Endothelial cell of umbilical vein (primary cell): ENCODE measurements at regions not wholly inside any gene's neighbourhood (a gene's known extent, or its start where the extent isn't known, plus 50 kb on each side); places are given as distances from the start of the nearest gene placed in this dataset.

ENCODE experiments used
- BruUV-seq: library from RNA; stranded (reverse); fragments of 400-500 nt; replicated peaks from 2 replicates; lab custom pipeline; 2021; lab: Mats Ljungman, UMichigan
- CTCF ChIA-PET: fragments of 300-600, 350-600 bp; sonication (Branson Sonifier 250); formaldehyde crosslinking; loops from one replicate; lab custom pipeline; 2021; ENCODE audit warnings: antibody characterized with exemption, inconsistent platforms; lab: Charles Lee
- POLR2A ChIA-PET: fragments of 300-600, 350-600 bp; sonication (Branson Sonifier 250); formaldehyde crosslinking; loops from one replicate; lab custom pipeline; 2021; ENCODE audit warnings: antibody characterized with exemption, inconsistent platforms; lab: Charles Lee
- DNase-seq: peaks from one replicate; pipeline ENCODE4 v3.0.0-alpha.2; 2011; ENCODE audit warnings: low read depth, low spot score
- FAIRE-seq: peaks from 2 replicates; lab custom pipeline; 2011; peaks lifted over from hg19 to GRCh38; lab: Jason Lieb, UNC
- H2AFZ ChIP-seq: 2 replicates; pipeline ENCODE4 v1.6.0; 2012; ENCODE audit warnings: low read depth, low read length, control low read depth, inconsistent platforms
- H3K27ac ChIP-seq: 2 replicates; pipeline ENCODE4 v1.5.1; 2011; ENCODE audit warnings: low read depth, mild to moderate bottlenecking, control low read depth, low read length, moderate library complexity; ENCODE audit not compliant: insufficient read depth
- H3K27me3 ChIP-seq, 2 experiments: 2 replicates each; pipeline versions ENCODE4 v1.6.0 to v1.6.1; 2011; ENCODE audit warnings: low read length in 2 of 2, mixed read lengths in 1 of 2; ENCODE audit not compliant: control insufficient read depth in 2 of 2, insufficient read depth in 2 of 2
- H3K36me3 ChIP-seq, 2 experiments: 2 replicates in 1 of 2; 3 replicates in 1 of 2; pipeline ENCODE4 v1.5.1; 2011; ENCODE audit warnings: low read length in 2 of 2, mild to moderate bottlenecking in 1 of 2, moderate library complexity in 1 of 2; ENCODE audit not compliant: control insufficient read depth in 2 of 2, insufficient read depth in 2 of 2; ENCODE audit errors: extremely low read depth in 1 of 2
- H3K4me1 ChIP-seq: 3 replicates; pipeline ENCODE4 v1.5.1; 2011; ENCODE audit warnings: mild to moderate bottlenecking, low read length; ENCODE audit not compliant: control insufficient read depth, insufficient read depth; ENCODE audit errors: extremely low read depth
- H3K4me2 ChIP-seq: 2 replicates; pipeline ENCODE4 v1.6.1; 2011; ENCODE audit warnings: low read length, control low read depth, mixed read lengths; ENCODE audit not compliant: insufficient read depth
- H3K4me3 ChIP-seq, 3 experiments: fragments of 200-600 bp in 1 of 3; sonication (generic), shearing (Covaris generic) in 1 of 3; replicated peaks in 1 of 3; 2 replicates each; pipeline ENCODE4 v1.5.1; 2011 to 2016; ENCODE audit warnings: control low read depth in 3 of 3, low read length in 3 of 3, mild to moderate bottlenecking in 2 of 3, inconsistent platforms in 1 of 3, low read depth in 1 of 3, moderate library complexity in 1 of 3; ENCODE audit not compliant: insufficient read depth in 1 of 3
- H3K79me2 ChIP-seq: 2 replicates; pipeline ENCODE4 v1.6.0; 2012; ENCODE audit warnings: low read length, inconsistent platforms; ENCODE audit not compliant: control insufficient read depth, insufficient read depth
- H3K9ac ChIP-seq: replicated peaks from 2 replicates; pipeline ENCODE3; 2011; ENCODE audit warnings: low read length, control low read depth; ENCODE audit not compliant: insufficient read depth; ENCODE audit errors: extremely low read depth
- H3K9me1 ChIP-seq: replicated peaks from 3 replicates; pipeline ENCODE4 v1.6.0; 2011; ENCODE audit warnings: mild to moderate bottlenecking, low read length; ENCODE audit not compliant: control insufficient read depth, insufficient read depth; ENCODE audit errors: extremely low read depth
- H3K9me3 ChIP-seq: replicated peaks from 2 replicates; pipeline ENCODE4 v1.5.1; 2012; ENCODE audit warnings: low read length, inconsistent platforms; ENCODE audit not compliant: control insufficient read depth, insufficient read depth
- H4K20me1 ChIP-seq: replicated peaks from 2 replicates; pipeline ENCODE3; 2011; ENCODE audit warnings: mild to moderate bottlenecking, low read length; ENCODE audit not compliant: control insufficient read depth, insufficient read depth; ENCODE audit errors: extremely low read depth
- CTCF ChIP-seq, 2 donors: IDR thresholded peaks; 1 replicate in 1 of 2; 2 replicates in 1 of 2; pipeline ENCODE4 v1.5.1; 2011; ENCODE audit warnings: low read length in 2 of 2, mild to moderate bottlenecking in 2 of 2, moderate library complexity in 2 of 2, control low read depth in 1 of 2, inconsistent platforms in 1 of 2, low read depth in 1 of 2; ENCODE audit not compliant: insufficient read depth in 1 of 2; ENCODE audit errors: extremely low read depth in 1 of 2
- EZH2 ChIP-seq: IDR thresholded peaks from 2 replicates; pipeline ENCODE4 v1.6.1; 2012; ENCODE audit warnings: borderline replicate concordance, low read depth, mild to moderate bottlenecking, moderate library complexity, low read length, inconsistent platforms; ENCODE audit not compliant: severe bottlenecking
- FOS ChIP-seq: IDR thresholded peaks from 2 replicates; pipeline ENCODE4 v1.6.1; 2011; ENCODE audit warnings: mild to moderate bottlenecking, low read length, moderate library complexity, borderline replicate concordance; ENCODE audit not compliant: insufficient read depth
- GATA2 ChIP-seq: IDR thresholded peaks from 2 replicates; pipeline ENCODE4 v1.7.0; 2011; ENCODE audit warnings: low read depth, mild to moderate bottlenecking, moderate library complexity, mixed read lengths, low read length; ENCODE audit not compliant: insufficient read length, insufficient read depth
- JUN ChIP-seq: IDR thresholded peaks from 2 replicates; pipeline ENCODE4 v1.6.1; 2011; ENCODE audit warnings: borderline replicate concordance, low read depth; ENCODE audit not compliant: insufficient read length, insufficient read depth
- MAX ChIP-seq: IDR thresholded peaks from 2 replicates; pipeline ENCODE4 v1.6.1; 2011; ENCODE audit not compliant: insufficient read depth, insufficient read length
- MYC ChIP-seq: IDR thresholded peaks from one replicate; pipeline ENCODE4 v1.6.1; 2011; ENCODE audit warnings: mild to moderate bottlenecking, low read depth, low read length
- POLR2A ChIP-seq: IDR thresholded peaks from 2 replicates; pipeline ENCODE4 v1.6.1; 2012; ENCODE audit warnings: low read depth, mild to moderate bottlenecking, control low read depth, low read length
- POLR2AphosphoS5 ChIP-seq: IDR thresholded peaks from 2 replicates; pipeline ENCODE4 v1.6.1; 2012; ENCODE audit warnings: low read depth, mild to moderate bottlenecking, control low read depth, low read length, moderate library complexity; ENCODE audit not compliant: insufficient read depth
- dilution Hi-C: fragments of 300-500 bp; cut with MboI; formaldehyde crosslinking; loops from one replicate; pipeline ENCODE4 v1.15.0; 2019; ENCODE audit warnings: low sequenced_read_pairs; ENCODE audit not compliant: extremely low pct_ligation_motif_present
- intact Hi-C: fragments of 100-400 bp; cut with micrococcal nuclease; formaldehyde crosslinking; loops from one replicate; pipeline ENCODE4 v1.10.0; 2022

- TF ChIP-seq MAX (no peak), FOS (no peak), CTCF (IDR thresholded peaks at IDR 0.05; ENCODE audit: extremely low read depth in 1 of 2, insufficient read depth in 1 of 2, low read depth in 1 of 2, low read length in 2 of 2) (no peak), MYC (no peak), POLR2A (no peak), GATA2 (no peak), POLR2AphosphoS5 (no peak), JUN (no peak), EZH2 (no peak)
- no peaks in the 10 kb centered on the region for H3K79me2 ChIP-seq
- CTCF ChIA-PET = interaction anchor here (0.6 to 1.9 kb wide), 5 partner anchors 10 to 504 kb away, joined by 3 to 4 read pairs (median 3); no protein-coding TSS in a partner anchor
- no peaks in the 10 kb centered on the region for H4K20me1 ChIP-seq
- no peaks in the 10 kb centered on the region for H3K36me3 ChIP-seq
- FAIRE-seq (no peak), DNase-seq (no peak)
- no peaks in the 10 kb centered on the region for H3K9me3 ChIP-seq
- dilution Hi-C loops (loop anchor here (25.0 kb wide), 1 partner anchor 187 kb away; the partner anchor contains the start of gene IL6), intact Hi-C loops (no loop called here)
- H3K4me2 ChIP-seq = peak overlapping the region; percentile 64
- peaks cover 11% of the 10 kb centered on the region for H3K4me1 ChIP-seq
- no peak overlapping the region for H3K9ac ChIP-seq
- POLR2A ChIA-PET = no interaction called here
- H2AFZ ChIP-seq = peak overlapping the region; percentile 86
- peaks cover 31 to 39% of the 10 kb centered on the region in 2 experiments for H3K27me3 ChIP-seq
- BruUV-seq = no TSS peak
- H3K9me1 ChIP-seq = no peaks in the 10 kb centered on the region
- H3K4me3 ChIP-seq = no peak overlapping the region
- H3K27ac ChIP-seq = no peak overlapping the region
Measured at GRCh38 chr7:22550514-22551030, 50.6 kb upstream of the STEAP1B start.
